Endothelial cell (in vitro differentiated cells): ENCODE measurements at regions not wholly inside any gene's neighbourhood (a gene's known extent, or its start where the extent isn't known, plus 50 kb on each side); places are given as distances from the start of the nearest gene placed in this dataset.
"Not testable (repeated sequence)": the region's sequence is repeated elsewhere in the genome, so short reads cannot be mapped to it uniquely, and the experiment has no call there.

ENCODE experiments used
- DNase-seq: peaks from one replicate; pipeline ENCODE4 v3.0.0; 2021; ENCODE audit warnings: low spot score
- H3K27ac Mint-ChIP-seq: one replicate; pipeline ENCODE4 v1.8.0; 2021; ENCODE audit warnings: mixed read lengths, inconsistent platforms; ENCODE audit not compliant: unreplicated experiment
- H3K27me3 Mint-ChIP-seq: one replicate; pipeline ENCODE4 v1.8.0; 2021; ENCODE audit warnings: mild to moderate bottlenecking, moderate library complexity, mixed read lengths, inconsistent platforms; ENCODE audit not compliant: unreplicated experiment
- H3K36me3 Mint-ChIP-seq: one replicate; pipeline ENCODE4 v1.8.0; 2021; ENCODE audit warnings: mild to moderate bottlenecking, low read depth, mixed read lengths, inconsistent platforms; ENCODE audit not compliant: unreplicated experiment
- H3K4me1 Mint-ChIP-seq: one replicate; pipeline ENCODE4 v1.8.0; 2021; ENCODE audit warnings: mild to moderate bottlenecking, mixed read lengths, inconsistent platforms; ENCODE audit not compliant: unreplicated experiment
- H3K4me3 Mint-ChIP-seq: one replicate; pipeline ENCODE4 v1.8.0; 2021; ENCODE audit warnings: mild to moderate bottlenecking, mixed read lengths, inconsistent platforms; ENCODE audit not compliant: unreplicated experiment
- H3K9me3 Mint-ChIP-seq: one replicate; pipeline ENCODE4 v1.8.0; 2021; ENCODE audit warnings: mixed read lengths, inconsistent platforms; ENCODE audit not compliant: unreplicated experiment

GRCh38 chr21:9812507-9812906 is 708.9 kb upstream of the TPTE start:
- H3K27ac Mint-ChIP-seq, H3K9me3 Mint-ChIP-seq, DNase-seq, H3K4me3 Mint-ChIP-seq, H3K27me3 Mint-ChIP-seq, H3K36me3 Mint-ChIP-seq, H3K4me1 Mint-ChIP-seq: not testable (repeated sequence)

GRCh38 chr21:9813894-9814814 is 707.2 kb upstream of the TPTE start:
- not testable (repeated sequence) for H3K9me3 Mint-ChIP-seq, H3K27ac Mint-ChIP-seq, DNase-seq, H3K36me3 Mint-ChIP-seq, H3K27me3 Mint-ChIP-seq, H3K4me3 Mint-ChIP-seq, H3K4me1 Mint-ChIP-seq

- not testable (repeated sequence) for H3K27me3 Mint-ChIP-seq, H3K4me1 Mint-ChIP-seq, H3K9me3 Mint-ChIP-seq, H3K27ac Mint-ChIP-seq, H3K36me3 Mint-ChIP-seq, DNase-seq, H3K4me3 Mint-ChIP-seq
Measured at GRCh38 chr21:9815181-9815789, 706.1 kb upstream of the TPTE start.

GRCh38 chr21:9816734-9817334 is 704.5 kb upstream of the TPTE start:
- not testable (repeated sequence) for H3K4me1 Mint-ChIP-seq, H3K9me3 Mint-ChIP-seq, H3K4me3 Mint-ChIP-seq, DNase-seq, H3K36me3 Mint-ChIP-seq, H3K27ac Mint-ChIP-seq, H3K27me3 Mint-ChIP-seq

GRCh38 chr21:9817841-9818441 is 703.4 kb upstream of the TPTE start:
- not testable (repeated sequence) for H3K36me3 Mint-ChIP-seq, H3K9me3 Mint-ChIP-seq, H3K27me3 Mint-ChIP-seq, H3K4me3 Mint-ChIP-seq, DNase-seq, H3K27ac Mint-ChIP-seq, H3K4me1 Mint-ChIP-seq

GRCh38 chr21:9819549-9820192 is 701.7 kb upstream of the TPTE start:
- not testable (repeated sequence) for DNase-seq, H3K4me1 Mint-ChIP-seq, H3K36me3 Mint-ChIP-seq, H3K4me3 Mint-ChIP-seq, H3K9me3 Mint-ChIP-seq, H3K27ac Mint-ChIP-seq
- H3K27me3 Mint-ChIP-seq: peaks cover 11% of the 10 kb centered on the region

- Mint-ChIP-seq H3K27ac (peak overlapping the region; percentile 58), H3K4me3 (peak overlapping the region; percentile 81), H3K27me3 (peaks cover 11% of the 10 kb centered on the region)
- not testable (repeated sequence) for DNase-seq, H3K4me1 Mint-ChIP-seq, H3K36me3 Mint-ChIP-seq, H3K9me3 Mint-ChIP-seq
Measured at GRCh38 chr21:9820579-9820978, 700.8 kb upstream of the TPTE start.

GRCh38 chr21:9821472-9821871 is 699.9 kb upstream of the TPTE start:
- not testable (repeated sequence) for H3K9me3 Mint-ChIP-seq, H3K27ac Mint-ChIP-seq, DNase-seq, H3K4me1 Mint-ChIP-seq, H3K36me3 Mint-ChIP-seq, H3K4me3 Mint-ChIP-seq
- H3K27me3 Mint-ChIP-seq: peaks cover 11% of the 10 kb centered on the region

- H3K27ac Mint-ChIP-seq, H3K36me3 Mint-ChIP-seq, DNase-seq, H3K4me3 Mint-ChIP-seq, H3K4me1 Mint-ChIP-seq, H3K9me3 Mint-ChIP-seq: not testable (repeated sequence)
- H3K27me3 Mint-ChIP-seq: peaks cover 11% of the 10 kb centered on the region
Measured at GRCh38 chr21:9822093-9822820, 699.1 kb upstream of the TPTE start.

- not testable (repeated sequence) for H3K4me1 Mint-ChIP-seq, H3K9me3 Mint-ChIP-seq, H3K27ac Mint-ChIP-seq, H3K36me3 Mint-ChIP-seq
- DNase-seq: peak; percentile 22
- Mint-ChIP-seq H3K27me3 (peaks cover 11% of the 10 kb centered on the region), H3K4me3 (peak overlapping the region; percentile 59)
Measured at GRCh38 chr21:9823197-9824157, 697.9 kb upstream of the TPTE start.
